GM06990 (cell line): ENCODE measurements at regions not wholly inside any gene's neighbourhood (a gene's known extent, or its start where the extent isn't known, plus 50 kb on each side); places are given as distances from the start of the nearest gene placed in this dataset.
"Not testable (repeated sequence)": the region's sequence is repeated elsewhere in the genome, so short reads cannot be mapped to it uniquely, and the experiment has no call there.

ENCODE experiments used
- DNase-seq: peaks from one replicate; pipeline ENCODE4 v3.0.0-alpha.2; 2011; ENCODE audit not compliant: insufficient read length; ENCODE audit errors: extremely low read depth
- H3K27me3 ChIP-seq: replicated peaks from 2 replicates; pipeline ENCODE4 v1.6.0; 2011; ENCODE audit warnings: low read length; ENCODE audit not compliant: control insufficient read depth, insufficient read depth
- H3K36me3 ChIP-seq: 2 replicates; pipeline ENCODE4 v1.5.1; 2011; ENCODE audit warnings: low read length; ENCODE audit not compliant: control insufficient read depth, insufficient read depth
- H3K4me3 ChIP-seq: replicated peaks from 2 replicates; pipeline ENCODE4 v1.5.1; 2011; ENCODE audit warnings: low read depth, mild to moderate bottlenecking, control low read depth, low read length
- CTCF ChIP-seq: IDR thresholded peaks from 2 replicates; pipeline ENCODE4 v1.5.1; 2011; ENCODE audit warnings: low read length, control low read depth, mild to moderate bottlenecking, inconsistent platforms; ENCODE audit not compliant: insufficient read depth, poor library complexity, severe bottlenecking

- Histone ChIP-seq H3K4me3 (no peak overlapping the region), H3K27me3 (peaks cover 1% of the 10 kb centered on the region; the same call in 1 of the 2 replicates)
- DNase-seq, result no peak
Measured at GRCh38 chr15:69871511-69872134, 226.1 kb downstream of the TLE3 start.

DNA sequence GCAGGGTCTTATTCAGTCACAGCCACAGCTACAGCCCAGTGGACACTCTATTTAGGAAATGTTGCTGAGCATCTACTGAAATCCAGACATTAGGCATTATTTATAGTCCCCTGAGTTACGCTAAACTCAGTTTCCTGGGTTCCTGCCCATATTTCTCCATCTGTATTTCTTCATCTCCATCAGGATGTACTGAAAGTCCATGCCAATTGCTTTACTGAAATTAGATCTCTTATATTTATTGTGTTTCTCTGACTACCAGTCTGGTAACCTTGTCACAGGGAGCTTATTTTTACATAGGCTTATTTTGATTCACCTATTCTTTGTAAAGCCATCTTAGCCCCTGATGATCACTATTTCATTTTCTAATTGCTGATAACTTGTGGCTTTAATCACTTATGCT, 223.9 kb downstream of the TLE3 start:
- H3K27me3 ChIP-seq, result no peaks in the 10 kb centered on the region; the same call in 1 of the 2 replicates
- H3K36me3 ChIP-seq, result no peaks in the 10 kb centered on the region
- no peak for DNase-seq
- H3K4me3 ChIP-seq, result no peak overlapping the region
- TF ChIP-seq CTCF, result no peak

More at GRCh38 chr15:69871511-69872134, 226.1 kb downstream of the TLE3 start:
- no peak for TF ChIP-seq CTCF
- H3K36me3 ChIP-seq, result no peaks in the 10 kb centered on the region

- TF ChIP-seq CTCF, result no peak
- Histone ChIP-seq H3K27me3 (no peaks in the 10 kb centered on the region; the same call in 1 of the 2 replicates), H3K4me3 (no peak overlapping the region), H3K36me3 (no peaks in the 10 kb centered on the region)
- no peak for DNase-seq
Measured at GRCh38 chr15:69874321-69874720, 223.4 kb downstream of the TLE3 start.

DNA sequence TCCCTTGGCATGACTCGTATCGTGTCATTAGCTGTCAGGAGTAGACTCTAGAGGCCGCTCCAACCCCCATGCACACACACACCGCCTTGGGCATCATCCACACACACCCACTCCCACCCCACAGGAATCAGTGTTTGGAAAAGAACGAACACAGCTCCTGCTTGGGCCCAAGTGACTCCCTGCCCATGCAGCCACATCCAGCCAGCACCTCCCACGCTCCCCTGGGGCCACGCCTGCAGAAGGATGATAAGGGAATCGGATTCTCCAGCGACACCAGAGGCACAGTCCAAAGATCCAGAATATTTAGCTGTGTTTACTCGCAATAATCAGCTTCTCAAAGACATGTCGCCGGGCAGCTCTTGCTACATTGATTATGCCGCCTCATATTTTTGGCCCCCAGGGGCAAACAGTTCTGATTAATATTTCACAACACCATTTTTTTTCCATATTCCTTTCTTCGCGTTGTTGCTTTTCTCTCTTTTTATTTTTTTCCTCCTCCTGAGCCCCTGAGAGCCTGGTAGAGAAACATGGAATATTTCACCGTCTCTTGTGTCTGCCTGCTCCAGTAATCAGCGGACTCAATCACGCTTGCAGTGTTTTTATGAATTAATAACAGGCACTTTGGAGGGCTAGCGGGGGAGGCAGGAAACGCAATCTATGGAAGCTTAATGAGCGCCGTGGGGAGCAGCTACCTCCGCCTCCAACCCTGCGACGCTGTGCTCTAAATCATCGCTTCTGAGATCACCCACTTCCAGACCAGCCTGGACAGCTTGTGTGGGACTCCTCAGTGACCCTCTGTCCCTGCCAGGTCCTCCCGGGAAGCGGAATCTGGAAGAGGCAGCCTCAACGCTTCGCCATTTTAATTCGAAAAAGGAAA, 221.4 kb downstream of the TLE3 start:
- Histone ChIP-seq H3K27me3 (no peaks in the 10 kb centered on the region), H3K36me3 (no peaks in the 10 kb centered on the region), H3K4me3 (no peak overlapping the region)
- no peak for DNase-seq
- TF ChIP-seq CTCF, result no peak

DNA sequence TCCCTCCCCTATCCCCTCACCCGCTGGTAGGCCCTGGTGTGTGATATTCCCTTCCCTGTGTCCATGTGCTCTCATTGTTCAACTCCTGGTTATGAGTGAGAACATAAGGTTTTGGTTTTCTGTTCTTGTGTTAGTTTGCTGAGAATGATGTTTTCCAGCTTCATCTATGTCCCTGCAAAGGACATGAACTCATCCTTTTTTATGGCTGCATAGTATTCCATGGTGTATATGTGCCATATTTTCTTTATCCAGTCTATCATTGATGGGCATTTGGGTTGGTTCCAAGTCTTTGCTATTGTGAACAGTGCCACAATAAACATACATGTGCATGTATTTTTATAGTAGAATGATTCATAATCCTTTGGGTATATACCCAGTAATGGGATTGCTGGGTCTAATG, 217.8 kb downstream of the TLE3 start:
- not testable (repeated sequence) for H3K4me3 ChIP-seq, DNase-seq, H3K36me3 ChIP-seq, H3K27me3 ChIP-seq

- Histone ChIP-seq H3K4me3 (no peak overlapping the region), H3K36me3 (no peaks in the 10 kb centered on the region), H3K27me3 (no peaks in the 10 kb centered on the region)
- peak; percentile 32 for DNase-seq
- no peak for TF ChIP-seq CTCF
Measured at GRCh38 chr15:69880571-69881301, 217.0 kb downstream of the TLE3 start.
